GM06990 (cell line): ENCODE measurements at regions not wholly inside any gene's neighbourhood (a gene's known extent, or its start where the extent isn't known, plus 50 kb on each side); places are given as distances from the start of the nearest gene placed in this dataset.

ENCODE experiments used
- DNase-seq: peaks from one replicate; pipeline ENCODE4 v3.0.0-alpha.2; 2011; ENCODE audit not compliant: insufficient read length; ENCODE audit errors: extremely low read depth
- H3K27me3 ChIP-seq: replicated peaks from 2 replicates; pipeline ENCODE4 v1.6.0; 2011; ENCODE audit warnings: low read length; ENCODE audit not compliant: control insufficient read depth, insufficient read depth
- H3K36me3 ChIP-seq: 2 replicates; pipeline ENCODE4 v1.5.1; 2011; ENCODE audit warnings: low read length; ENCODE audit not compliant: control insufficient read depth, insufficient read depth
- H3K4me3 ChIP-seq: replicated peaks from 2 replicates; pipeline ENCODE4 v1.5.1; 2011; ENCODE audit warnings: low read depth, mild to moderate bottlenecking, control low read depth, low read length
- CTCF ChIP-seq: IDR thresholded peaks from 2 replicates; pipeline ENCODE4 v1.5.1; 2011; ENCODE audit warnings: low read length, control low read depth, mild to moderate bottlenecking, inconsistent platforms; ENCODE audit not compliant: insufficient read depth, poor library complexity, severe bottlenecking

GRCh38 chr15:59945036-59945435 lies 59.1 kb upstream of the FOXB1 start:
- Histone ChIP-seq H3K27me3 (peaks cover 4% of the 10 kb centered on the region), H3K36me3 (no peaks in the 10 kb centered on the region), H3K4me3 (no peak overlapping the region)
- no peak for DNase-seq
- TF ChIP-seq CTCF = no peak

GRCh38 chr15:59941612-59942011 lies 62.5 kb upstream of the FOXB1 start:
- Histone ChIP-seq H3K27me3 (peaks cover 4% of the 10 kb centered on the region), H3K4me3 (no peak overlapping the region), H3K36me3 (no peaks in the 10 kb centered on the region)
- no peak for DNase-seq
- no peak for TF ChIP-seq CTCF

GRCh38 chr15:59940928-59941327 lies 63.2 kb upstream of the FOXB1 start:
- no peak overlapping the region for H3K4me3 ChIP-seq
- TF ChIP-seq CTCF = no peak
- no peaks in the 10 kb centered on the region for H3K36me3 ChIP-seq
- no peak for DNase-seq
- H3K27me3 ChIP-seq = peaks cover 4% of the 10 kb centered on the region

- TF ChIP-seq CTCF = no peak
- no peak overlapping the region for H3K4me3 ChIP-seq
- peaks cover 4% of the 10 kb centered on the region for H3K27me3 ChIP-seq
- no peak for DNase-seq
- no peaks in the 10 kb centered on the region for H3K36me3 ChIP-seq
Observed at GRCh38 chr15:59940456-59940855, 63.7 kb upstream of the FOXB1 start.

- H3K27me3 ChIP-seq = peaks cover 1% of the 10 kb centered on the region; the same call in 1 of the 2 replicates
- DNase-seq = no peak
- no peak for TF ChIP-seq CTCF
Observed at GRCh38 chr15:59936741-59937140, 67.4 kb upstream of the FOXB1 start.

GRCh38 chr15:59933607-59934006 lies 70.5 kb upstream of the FOXB1 start:
- no peak for DNase-seq
- TF ChIP-seq CTCF = no peak
- H3K4me3 ChIP-seq = no peak overlapping the region
- no peaks in the 10 kb centered on the region for H3K36me3 ChIP-seq
- H3K27me3 ChIP-seq = no peaks in the 10 kb centered on the region; the same call in 1 of the 2 replicates

More at GRCh38 chr15:59936741-59937140, 67.4 kb upstream of the FOXB1 start:
- H3K4me3 ChIP-seq = no peak overlapping the region
- H3K36me3 ChIP-seq = no peaks in the 10 kb centered on the region
